ENCODE measurements at regions not wholly inside any gene's neighbourhood (a gene's known extent, or its start where the extent isn't known, plus 50 kb on each side); places are given as distances from the start of the nearest gene placed in this dataset.

DNA sequence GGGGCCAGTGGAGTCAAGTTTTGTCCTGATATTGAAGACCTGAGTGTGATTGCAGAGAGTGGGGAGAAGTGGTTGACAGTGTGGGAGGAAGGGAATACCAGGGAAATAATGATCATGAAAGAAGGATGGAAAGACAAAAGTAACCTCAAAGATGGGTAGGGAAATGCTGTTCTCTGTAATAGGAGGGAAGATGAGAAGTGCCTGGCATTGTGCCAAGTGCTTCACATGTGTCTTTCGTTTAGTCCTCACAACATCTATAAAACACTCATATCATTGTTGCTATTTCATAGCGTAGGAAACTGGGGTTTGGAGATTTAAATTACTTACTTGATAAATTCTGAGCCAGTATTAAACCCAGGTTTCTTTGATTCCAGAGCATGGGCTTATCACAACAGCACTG, 472.3 kb downstream of the LRRC70 start:
- no peaks in the 10 kb centered on the region for H3K27me3 ChIP-seq
- no peak overlapping the region for H3K4me2 ChIP-seq
- H3K4me3 ChIP-seq: no peak overlapping the region
- H3K27ac ChIP-seq: no peak overlapping the region
- H3K4me1 ChIP-seq: peaks cover 21% of the 10 kb centered on the region
- TF ChIP-seq, protein P1, sequence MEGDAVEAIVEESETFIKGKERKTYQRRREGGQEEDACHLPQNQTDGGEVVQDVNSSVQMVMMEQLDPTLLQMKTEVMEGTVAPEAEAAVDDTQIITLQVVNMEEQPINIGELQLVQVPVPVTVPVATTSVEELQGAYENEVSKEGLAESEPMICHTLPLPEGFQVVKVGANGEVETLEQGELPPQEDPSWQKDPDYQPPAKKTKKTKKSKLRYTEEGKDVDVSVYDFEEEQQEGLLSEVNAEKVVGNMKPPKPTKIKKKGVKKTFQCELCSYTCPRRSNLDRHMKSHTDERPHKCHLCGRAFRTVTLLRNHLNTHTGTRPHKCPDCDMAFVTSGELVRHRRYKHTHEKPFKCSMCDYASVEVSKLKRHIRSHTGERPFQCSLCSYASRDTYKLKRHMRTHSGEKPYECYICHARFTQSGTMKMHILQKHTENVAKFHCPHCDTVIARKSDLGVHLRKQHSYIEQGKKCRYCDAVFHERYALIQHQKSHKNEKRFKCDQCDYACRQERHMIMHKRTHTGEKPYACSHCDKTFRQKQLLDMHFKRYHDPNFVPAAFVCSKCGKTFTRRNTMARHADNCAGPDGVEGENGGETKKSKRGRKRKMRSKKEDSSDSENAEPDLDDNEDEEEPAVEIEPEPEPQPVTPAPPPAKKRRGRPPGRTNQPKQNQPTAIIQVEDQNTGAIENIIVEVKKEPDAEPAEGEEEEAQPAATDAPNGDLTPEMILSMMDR (IDR thresholded peaks at IDR 0.05): no peak
- TF ChIP-seq EZH2 (IDR thresholded peaks at IDR 0.05) (no peak), EZH2phosphoT487 (IDR thresholded peaks at IDR 0.05) (no peak)
- H3K9me3 ChIP-seq (ENCODE audit: low read depth): no peaks in the 10 kb centered on the region
- no peaks in the 10 kb centered on the region for H3K36me3 ChIP-seq
- Mint-ChIP-seq H3K4me3 (no peak overlapping the region), H3K27me3 (ENCODE audit: insufficient read depth, low read depth) (peaks cover 3% of the 10 kb centered on the region), H3K27ac (no peak overlapping the region), H3K36me3 (no peaks in the 10 kb centered on the region), H3K4me1 (peaks cover 4% of the 10 kb centered on the region), H3K9me3 (no peaks in the 10 kb centered on the region)
- no peaks in the 10 kb centered on the region for H3K79me2 ChIP-seq (ENCODE audit: low read depth)
- no peak overlapping the region for H2AFZ ChIP-seq (replicated peaks)
- no peak overlapping the region for H3K9ac ChIP-seq
- no peaks in the 10 kb centered on the region for H4K20me1 ChIP-seq (ENCODE audit: low read depth)
- no peak for DNase-seq (ENCODE audit: low spot score)
- peaks cover 9% of the 10 kb centered on the region for H3F3A ChIP-seq (ENCODE audit: low read depth)

DNA sequence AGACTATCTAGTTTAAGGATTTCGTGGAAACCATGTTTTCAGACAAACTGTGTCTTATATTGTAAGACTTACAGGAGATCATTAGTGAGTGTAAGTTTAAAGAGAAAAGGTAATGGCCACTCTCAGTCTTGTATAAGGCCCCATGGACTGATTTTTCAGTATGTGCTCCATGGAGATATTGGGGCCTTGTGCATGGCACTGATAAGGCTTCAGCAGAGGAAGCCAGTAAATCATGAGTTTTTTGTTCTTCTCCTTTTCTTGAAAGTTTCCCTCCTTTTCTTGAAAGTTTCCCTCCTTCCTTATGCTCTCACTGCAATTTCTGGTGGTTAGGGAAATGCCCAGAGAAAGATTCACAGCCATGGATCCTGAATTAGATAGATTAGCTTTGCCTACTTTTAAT, 471.3 kb downstream of the LRRC70 start:
- no peaks in the 10 kb centered on the region for H3K9me3 ChIP-seq (ENCODE audit: low read depth)
- peaks cover under 1% of the 10 kb centered on the region for H3F3A ChIP-seq (ENCODE audit: low read depth)
- no peak overlapping the region for H3K4me3 Mint-ChIP-seq
- no peak for TF ChIP-seq EZH2 (IDR thresholded peaks at IDR 0.05)
- TF ChIP-seq, protein P1 (IDR thresholded peaks at IDR 0.05): no peak
- no peak for TF ChIP-seq EZH2phosphoT487 (IDR thresholded peaks at IDR 0.05)
- H4K20me1 ChIP-seq (ENCODE audit: low read depth): no peaks in the 10 kb centered on the region
- H3K36me3 Mint-ChIP-seq: no peaks in the 10 kb centered on the region
- peak overlapping the region; percentile 45 for H2AFZ ChIP-seq (replicated peaks)
- no peak overlapping the region for H3K9ac ChIP-seq
- no peaks in the 10 kb centered on the region for H3K36me3 ChIP-seq
- H3K9me3 Mint-ChIP-seq: no peaks in the 10 kb centered on the region
- H3K27ac ChIP-seq: no peak overlapping the region
- no peak overlapping the region for H3K4me3 ChIP-seq
- H3K4me2 ChIP-seq: no peak overlapping the region
- H3K27ac Mint-ChIP-seq: no peak overlapping the region
- peaks cover 3% of the 10 kb centered on the region for H3K27me3 Mint-ChIP-seq (ENCODE audit: insufficient read depth, low read depth)
- peaks cover 11% of the 10 kb centered on the region for H3K4me1 ChIP-seq
- no peaks in the 10 kb centered on the region for H3K4me1 Mint-ChIP-seq
- DNase-seq (ENCODE audit: low spot score): no peak
- no peaks in the 10 kb centered on the region for H3K79me2 ChIP-seq (ENCODE audit: low read depth)
- no peaks in the 10 kb centered on the region for H3K27me3 ChIP-seq

DNA sequence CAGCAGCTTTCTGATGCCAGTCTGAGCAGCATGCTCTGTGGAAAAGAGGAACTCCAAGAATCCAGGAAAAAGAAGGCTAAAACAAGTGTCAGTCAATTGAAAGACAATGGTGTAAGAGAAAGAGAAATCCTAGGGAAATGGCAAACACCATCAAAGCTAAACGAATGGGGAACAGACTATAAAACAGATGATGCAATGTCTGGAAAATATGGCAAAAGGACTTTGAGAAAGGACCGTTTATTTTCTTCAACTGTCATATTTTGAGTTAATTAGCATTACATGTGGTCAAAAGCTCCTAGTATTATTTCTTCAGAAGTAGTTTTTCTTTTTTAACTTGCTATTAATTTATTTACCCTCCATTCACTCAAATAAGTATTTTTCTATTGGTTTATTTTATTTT, 465.2 kb downstream of the LRRC70 start:
- DNase-seq (ENCODE audit: low spot score): no peak
- H3K4me3 ChIP-seq: no peak overlapping the region
- TF ChIP-seq EZH2phosphoT487 (IDR thresholded peaks at IDR 0.05) (no peak), EZH2 (IDR thresholded peaks at IDR 0.05) (no peak)
- TF ChIP-seq, protein P1 (IDR thresholded peaks at IDR 0.05): no peak
- H3K4me1 Mint-ChIP-seq: no peaks in the 10 kb centered on the region
- H3K27me3 Mint-ChIP-seq (ENCODE audit: insufficient read depth, low read depth): peaks cover 3% of the 10 kb centered on the region
- H3K9me3 Mint-ChIP-seq: no peaks in the 10 kb centered on the region
- no peak overlapping the region for H3K27ac Mint-ChIP-seq
- H3K36me3 Mint-ChIP-seq: no peaks in the 10 kb centered on the region
- H3K9ac ChIP-seq: no peak overlapping the region
- no peaks in the 10 kb centered on the region for H3F3A ChIP-seq (ENCODE audit: low read depth)
- no peaks in the 10 kb centered on the region for H3K9me3 ChIP-seq (ENCODE audit: low read depth)
- H3K4me3 Mint-ChIP-seq: no peak overlapping the region
- H3K27me3 ChIP-seq: no peaks in the 10 kb centered on the region
- no peak overlapping the region for H3K27ac ChIP-seq
- no peaks in the 10 kb centered on the region for H3K79me2 ChIP-seq (ENCODE audit: low read depth)
- peaks cover 10% of the 10 kb centered on the region for H3K4me1 ChIP-seq
- no peaks in the 10 kb centered on the region for H3K36me3 ChIP-seq
- no peaks in the 10 kb centered on the region for H4K20me1 ChIP-seq (ENCODE audit: low read depth)
- H3K4me2 ChIP-seq: no peak overlapping the region
- peak overlapping the region; percentile 58 for H2AFZ ChIP-seq (replicated peaks)
